Coronary artery (tissue), 2 donors: ENCODE measurements at regions not wholly inside any gene's neighbourhood (a gene's known extent, or its start where the extent isn't known, plus 50 kb on each side); places are given as distances from the start of the nearest gene placed in this dataset.

Experiments used
- DNase-seq: peaks from one replicate; pipeline ENCODE4 v3.0.0-alpha.2; 2017; ENCODE audit warnings: low spot score
- H3K27ac ChIP-seq, 2 donors: fragments of 200-600 bp; sonication (generic); one replicate each; pipeline ENCODE4 v1.5.1; 2016 to 2019
- H3K4me3 ChIP-seq: fragments of 200-600 bp; sonication (generic); 2 replicates; pipeline ENCODE4 v1.5.1; 2016; ENCODE audit warnings: mild to moderate bottlenecking, moderate library complexity
- TF ChIP-seq, protein P1 (sequence below): fragments of 200-600 bp; sonication (generic); IDR thresholded peaks from one replicate; pipeline ENCODE4 v1.5.1; 2019; ENCODE audit warnings: antibody characterized with exemption

DNA sequence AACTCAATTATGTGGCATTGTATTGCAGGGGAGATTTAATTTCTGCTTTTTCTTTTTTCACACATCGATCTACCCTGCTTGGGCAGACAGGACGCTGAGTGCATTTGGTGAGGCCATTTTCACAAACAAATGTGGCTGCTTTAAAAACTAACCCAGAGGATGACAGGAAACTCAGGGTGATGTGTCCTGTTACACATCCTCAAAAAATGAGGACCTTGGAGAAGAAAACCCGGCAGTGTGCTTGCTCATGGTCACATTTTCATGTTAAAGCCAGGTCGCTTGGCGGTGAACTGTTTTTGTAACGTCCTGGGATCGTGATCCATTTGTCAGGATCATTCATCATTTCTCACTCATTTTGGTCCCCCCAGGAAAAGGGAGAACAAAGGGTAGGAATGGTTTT, 478.3 kb upstream of the ADAMTS16 start:
- Histone ChIP-seq H3K27ac (no peak overlapping the region), H3K4me3 (no peak overlapping the region)
- no peak for DNase-seq
- TF ChIP-seq, protein P1, sequence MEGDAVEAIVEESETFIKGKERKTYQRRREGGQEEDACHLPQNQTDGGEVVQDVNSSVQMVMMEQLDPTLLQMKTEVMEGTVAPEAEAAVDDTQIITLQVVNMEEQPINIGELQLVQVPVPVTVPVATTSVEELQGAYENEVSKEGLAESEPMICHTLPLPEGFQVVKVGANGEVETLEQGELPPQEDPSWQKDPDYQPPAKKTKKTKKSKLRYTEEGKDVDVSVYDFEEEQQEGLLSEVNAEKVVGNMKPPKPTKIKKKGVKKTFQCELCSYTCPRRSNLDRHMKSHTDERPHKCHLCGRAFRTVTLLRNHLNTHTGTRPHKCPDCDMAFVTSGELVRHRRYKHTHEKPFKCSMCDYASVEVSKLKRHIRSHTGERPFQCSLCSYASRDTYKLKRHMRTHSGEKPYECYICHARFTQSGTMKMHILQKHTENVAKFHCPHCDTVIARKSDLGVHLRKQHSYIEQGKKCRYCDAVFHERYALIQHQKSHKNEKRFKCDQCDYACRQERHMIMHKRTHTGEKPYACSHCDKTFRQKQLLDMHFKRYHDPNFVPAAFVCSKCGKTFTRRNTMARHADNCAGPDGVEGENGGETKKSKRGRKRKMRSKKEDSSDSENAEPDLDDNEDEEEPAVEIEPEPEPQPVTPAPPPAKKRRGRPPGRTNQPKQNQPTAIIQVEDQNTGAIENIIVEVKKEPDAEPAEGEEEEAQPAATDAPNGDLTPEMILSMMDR, result no peak

DNA sequence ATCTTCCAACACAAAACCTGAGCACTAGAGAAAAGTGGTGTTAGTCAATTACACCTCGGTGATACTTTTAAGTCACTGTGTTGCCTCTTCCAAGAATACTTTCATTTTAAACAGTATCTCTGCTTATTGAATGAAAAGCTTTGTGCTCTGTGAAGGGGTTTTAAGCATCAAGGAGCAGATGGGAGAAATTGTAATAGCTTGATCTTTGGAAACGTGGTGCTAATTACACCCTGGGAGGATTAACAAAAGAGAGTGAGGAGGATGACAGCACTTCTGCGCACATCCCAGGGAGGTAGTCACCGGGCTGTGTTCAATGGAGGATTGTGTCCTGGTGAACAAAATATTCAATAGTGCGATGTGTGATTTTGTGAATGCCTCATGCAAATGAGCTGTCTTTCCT, 477.4 kb upstream of the ADAMTS16 start:
- no peak overlapping the region for H3K27ac ChIP-seq
- TF ChIP-seq, protein P1, result no peak
- no peak overlapping the region for H3K4me3 ChIP-seq
- DNase-seq, result no peak

DNA sequence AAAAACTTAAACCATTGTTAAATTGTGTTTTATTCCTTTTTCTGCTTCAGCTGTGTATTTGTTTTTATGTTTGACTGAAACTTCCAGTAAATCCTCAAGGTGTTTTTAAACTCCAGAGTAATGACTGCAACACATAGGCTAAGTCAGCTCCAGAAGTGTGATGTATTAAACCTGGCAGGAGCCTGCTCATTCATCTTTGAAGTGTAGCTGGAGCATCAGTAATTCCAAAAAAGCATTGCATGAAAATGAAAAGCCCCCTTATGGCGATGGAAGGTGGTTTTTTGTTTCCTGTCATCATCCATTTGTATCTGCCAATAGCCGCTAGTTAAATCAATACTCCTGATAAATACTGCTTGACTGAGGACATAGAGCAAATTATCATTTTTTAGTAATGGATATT, 474.2 kb upstream of the ADAMTS16 start:
- no peak overlapping the region for H3K4me3 ChIP-seq
- TF ChIP-seq, protein P1, result no peak
- no peak overlapping the region for H3K27ac ChIP-seq
- DNase-seq, result no peak

DNA sequence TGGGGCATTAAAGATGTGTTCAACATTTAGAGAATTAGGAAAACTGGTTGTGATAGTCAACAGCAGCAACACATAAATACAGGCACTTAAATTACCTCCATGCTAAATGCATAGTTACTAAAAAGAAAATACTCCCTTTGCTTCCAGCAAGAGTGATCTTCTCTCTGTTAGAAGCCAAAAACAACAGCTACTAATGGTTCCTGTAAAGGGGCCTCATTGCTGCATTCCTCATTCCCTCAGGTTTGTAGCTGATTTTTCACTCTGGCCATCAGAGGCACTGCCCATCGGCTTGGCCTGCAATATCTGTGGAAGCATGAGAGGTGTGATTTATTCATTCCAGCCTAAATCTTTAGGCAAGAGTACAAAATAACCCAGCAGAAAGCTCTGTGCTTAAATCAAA, 466.0 kb upstream of the ADAMTS16 start:
- Histone ChIP-seq H3K4me3 (no peak overlapping the region), H3K27ac (no peak overlapping the region)
- DNase-seq, result no peak
- TF ChIP-seq, protein P1, result no peak

DNA sequence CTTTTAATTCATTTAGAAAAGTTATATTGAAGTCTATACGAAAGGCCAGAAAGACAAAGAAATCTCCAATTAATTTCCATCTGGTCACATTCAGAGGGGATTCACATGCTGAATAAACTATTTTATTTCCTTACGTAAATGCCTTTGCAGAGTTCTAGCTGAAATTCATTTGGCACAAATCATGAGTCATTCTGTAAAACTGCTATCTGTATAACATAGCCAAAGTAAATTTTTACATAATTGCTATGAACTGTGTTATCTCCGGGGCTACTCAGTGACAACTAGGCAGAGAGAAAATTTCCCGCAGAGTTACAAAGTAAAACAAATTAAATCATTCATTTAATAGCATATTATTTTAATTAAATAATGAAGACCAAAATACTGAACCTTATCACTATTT, 463.2 kb upstream of the ADAMTS16 start:
- TF ChIP-seq, protein P1, result no peak
- Histone ChIP-seq H3K27ac (no peak overlapping the region), H3K4me3 (no peak overlapping the region)
- no peak for DNase-seq

DNA sequence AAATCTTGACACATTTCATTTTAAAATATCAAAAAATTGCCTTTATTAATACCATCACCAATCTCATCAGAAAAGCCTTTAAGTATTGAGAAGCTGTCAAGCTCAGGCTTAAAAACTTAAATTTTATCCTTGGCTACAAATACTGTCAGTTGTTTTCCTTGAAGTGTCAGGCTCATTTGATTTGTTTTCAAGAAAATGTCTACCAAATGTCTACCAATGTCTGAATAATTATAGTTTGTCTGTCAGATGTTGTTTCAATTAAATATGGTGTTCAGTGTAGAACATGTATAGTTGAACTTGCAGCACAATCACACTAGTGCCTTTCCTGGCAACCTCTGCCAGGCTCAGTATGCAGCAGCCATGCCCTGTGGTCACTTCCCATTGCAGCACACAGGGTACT, 455.2 kb upstream of the ADAMTS16 start:
- TF ChIP-seq, protein P1, result no peak
- H3K4me3 ChIP-seq, result no peak overlapping the region
- no peak overlapping the region for H3K27ac ChIP-seq
- no peak for DNase-seq

DNA sequence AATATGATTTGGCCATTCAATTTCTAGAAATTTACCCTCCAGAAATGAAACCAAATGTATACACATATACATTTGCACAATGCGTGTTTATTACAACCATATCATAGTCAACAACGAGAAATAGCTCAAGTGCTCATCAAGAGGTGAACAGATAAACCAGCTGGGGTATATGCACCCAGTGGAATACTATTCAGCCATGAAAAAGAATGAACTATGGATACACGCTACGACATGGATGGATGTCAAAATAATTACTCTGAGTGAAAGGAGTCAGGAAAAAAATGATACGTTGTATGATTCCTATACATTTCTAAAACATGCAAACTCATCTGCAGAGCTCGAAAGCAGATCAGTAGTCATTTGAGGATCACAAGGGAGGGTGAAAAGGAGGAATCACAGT, 441.5 kb upstream of the ADAMTS16 start:
- TF ChIP-seq, protein P1, result no peak
- H3K4me3 ChIP-seq, result no peak overlapping the region
- H3K27ac ChIP-seq, result no peak overlapping the region
- no peak for DNase-seq
